DMS53 treated with DMSO at 0.1 percent for 48 hours (cell line): ENCODE measurements at regions not wholly inside any gene's neighbourhood (a gene's known extent, or its start where the extent isn't known, plus 50 kb on each side); places are given as distances from the start of the nearest gene placed in this dataset.
"Not testable (repeated sequence)": the region's sequence is repeated elsewhere in the genome, so short reads cannot be mapped to it uniquely, and the experiment has no call there.

ENCODE experiments used
- DNase-seq: peaks from one replicate; lab custom pipeline; 2025; ENCODE audit not compliant: unreplicated experiment; lab: John Stamatoyannopoulos, UW

DNA sequence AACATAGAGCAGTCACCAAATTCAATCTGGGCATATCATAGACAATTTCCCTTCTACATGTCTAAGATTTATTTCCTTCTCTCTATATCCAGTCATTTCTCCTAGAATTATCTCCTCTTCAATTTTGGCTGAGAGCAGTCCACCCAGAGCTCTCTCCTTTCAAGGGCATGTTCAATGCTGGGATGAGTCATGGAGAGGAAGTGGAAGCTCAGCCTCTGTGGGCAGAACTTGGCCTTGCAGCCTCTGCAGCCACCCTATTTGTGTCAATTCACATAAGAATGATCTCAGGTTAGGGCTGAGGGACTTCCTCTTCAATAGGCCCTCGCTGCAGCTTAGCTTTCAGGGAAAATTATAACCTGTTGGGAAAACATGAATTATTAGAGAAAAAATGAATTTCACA is 560.8 kb downstream of the POM121L12 start:
- DNase-seq: peak; percentile 82

DNA sequence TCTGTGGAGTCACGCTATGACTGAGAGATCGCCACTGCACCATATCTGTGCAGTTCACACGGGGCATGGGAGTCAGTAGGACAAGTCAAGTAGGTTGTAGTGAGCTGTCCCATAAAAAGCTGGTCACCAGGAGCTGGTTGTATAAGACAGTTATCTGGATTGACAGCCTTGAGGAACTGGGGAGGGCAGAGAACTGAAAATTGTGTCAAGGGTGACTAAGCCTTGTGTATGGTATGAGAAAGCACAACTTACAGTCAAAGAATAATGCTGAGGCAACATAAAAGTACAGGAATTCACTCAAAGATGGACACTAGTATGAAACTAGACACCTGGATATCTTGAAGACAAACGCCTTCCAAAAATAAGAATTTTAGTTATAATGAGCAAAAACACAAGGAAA is 564.9 kb downstream of the POM121L12 start:
- no peak for DNase-seq

DNA sequence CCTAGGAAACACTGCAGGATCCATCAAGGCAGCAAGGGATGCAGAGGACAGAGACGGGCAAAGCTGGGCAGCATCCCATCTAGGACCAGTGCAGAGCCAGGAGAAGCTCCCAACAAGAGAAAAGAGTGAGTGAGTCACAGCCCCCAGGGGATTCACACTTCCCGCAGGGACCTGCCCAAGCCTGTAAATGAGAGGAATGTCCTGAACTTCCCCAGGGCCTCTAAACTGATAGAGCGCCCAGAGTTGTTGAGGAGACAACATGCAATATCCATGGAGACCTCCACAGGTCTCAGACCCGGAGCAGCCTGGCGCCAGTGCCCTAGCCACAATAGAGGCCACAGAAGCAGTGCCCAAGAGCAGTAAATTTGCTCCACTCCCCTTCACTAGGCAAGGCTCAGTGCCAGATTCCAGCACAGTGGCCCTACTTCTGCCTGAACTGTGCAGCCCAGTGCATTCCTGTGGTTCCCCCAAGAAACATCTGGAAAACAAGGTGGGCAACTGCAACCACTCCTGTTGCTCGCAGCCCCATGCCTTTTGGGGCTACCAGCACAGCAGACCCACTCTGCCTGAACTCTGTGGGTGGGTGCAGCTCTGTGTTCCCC is 567.5 kb downstream of the POM121L12 start:
- no peak for DNase-seq

DNA sequence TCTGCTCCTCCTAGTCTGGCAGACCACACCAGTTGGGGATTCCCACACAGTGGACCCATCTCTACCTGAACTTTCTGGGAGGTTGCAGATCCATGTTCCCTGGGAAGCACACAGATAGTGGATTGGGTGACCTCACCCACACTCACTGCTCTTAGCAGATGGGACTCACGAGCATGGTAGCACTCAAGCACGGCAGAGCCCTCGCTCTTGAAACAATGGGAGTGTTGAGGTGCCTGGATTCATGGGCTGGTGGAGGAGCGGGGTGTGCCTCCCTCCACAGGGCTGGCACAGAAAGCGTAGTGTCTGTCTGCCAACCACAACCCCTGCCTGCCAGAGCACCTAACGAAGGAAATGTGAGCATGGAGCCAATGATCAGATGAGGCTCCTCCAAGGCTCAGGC is 568.0 kb downstream of the POM121L12 start:
- no peak for DNase-seq

DNA sequence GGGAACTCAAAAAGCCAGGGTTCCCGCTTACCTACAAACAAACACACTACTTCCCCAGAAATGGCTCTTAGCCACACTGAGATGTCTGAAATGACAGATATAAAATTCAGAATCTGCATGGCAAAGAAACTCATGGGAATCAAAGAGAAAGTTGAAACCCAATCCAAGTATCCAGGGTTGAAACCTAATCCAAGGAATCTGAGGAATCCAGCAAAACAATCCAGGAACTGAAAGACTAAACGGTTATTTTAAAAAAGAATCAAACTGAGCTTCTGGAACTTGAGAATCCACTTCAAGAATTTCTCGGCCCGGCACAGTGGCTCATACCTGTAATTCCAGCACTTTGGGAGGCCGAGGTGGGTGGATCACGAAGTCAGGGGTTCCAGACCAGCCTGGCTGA is 568.8 kb downstream of the POM121L12 start:
- no peak for DNase-seq

DNA sequence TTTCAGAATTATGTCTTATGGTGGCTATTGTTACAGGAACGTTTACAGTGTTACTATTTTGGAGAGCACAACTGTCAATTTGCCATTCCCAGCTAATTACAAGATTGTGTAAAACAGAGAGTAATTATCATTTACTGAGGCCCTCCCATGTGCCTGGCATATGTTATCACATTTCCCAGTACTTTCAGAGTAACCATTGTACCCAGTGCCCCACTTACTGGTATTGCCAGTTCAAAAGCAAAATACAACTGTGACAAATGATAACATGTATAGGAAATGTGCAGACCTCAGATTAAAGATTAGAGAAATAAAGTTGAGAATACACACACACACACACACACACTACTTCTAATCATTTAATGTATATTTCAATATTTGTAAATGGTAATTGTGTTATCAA is 572.5 kb downstream of the POM121L12 start:
- no peak for DNase-seq

DNA sequence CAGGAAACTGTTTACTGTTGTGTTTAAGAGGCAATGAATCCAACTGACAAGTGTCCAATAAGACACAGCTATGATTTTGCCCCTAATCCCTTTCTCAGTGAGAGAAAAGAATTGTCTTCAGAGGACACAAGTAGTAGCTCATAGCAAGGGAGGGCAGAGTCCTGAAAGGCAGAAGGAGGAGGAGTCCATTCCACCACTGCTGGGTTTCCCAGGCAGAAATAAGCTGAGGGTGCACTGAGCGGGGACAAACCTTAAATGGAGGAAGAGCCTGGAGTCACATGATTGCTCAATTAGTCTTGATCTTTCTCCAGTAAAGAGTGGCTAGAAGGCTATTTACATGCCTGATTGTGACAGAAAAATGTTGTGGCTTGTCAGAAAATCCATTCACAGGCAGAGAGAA is 573.8 kb downstream of the POM121L12 start:
- DNase-seq: no peak

DNA sequence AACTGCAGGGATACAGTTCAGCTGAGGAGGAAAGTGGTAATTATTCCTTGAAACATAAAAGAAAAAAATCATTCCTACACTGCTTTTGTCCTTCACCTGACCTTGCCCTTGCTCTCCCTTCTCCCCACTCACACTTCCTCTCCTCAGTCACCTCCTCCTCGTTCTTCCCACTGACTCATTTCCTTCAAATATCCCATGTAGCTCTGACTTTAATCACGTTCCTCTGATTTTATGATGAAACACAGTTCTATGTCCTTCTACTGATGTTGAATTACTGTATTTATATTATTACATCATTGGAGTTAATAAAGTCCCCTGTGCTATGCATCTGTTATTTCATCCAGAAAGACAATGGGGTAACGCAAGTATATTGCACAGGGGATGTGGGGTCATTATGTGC is 575.6 kb downstream of the POM121L12 start:
- DNase-seq: no peak

DNA sequence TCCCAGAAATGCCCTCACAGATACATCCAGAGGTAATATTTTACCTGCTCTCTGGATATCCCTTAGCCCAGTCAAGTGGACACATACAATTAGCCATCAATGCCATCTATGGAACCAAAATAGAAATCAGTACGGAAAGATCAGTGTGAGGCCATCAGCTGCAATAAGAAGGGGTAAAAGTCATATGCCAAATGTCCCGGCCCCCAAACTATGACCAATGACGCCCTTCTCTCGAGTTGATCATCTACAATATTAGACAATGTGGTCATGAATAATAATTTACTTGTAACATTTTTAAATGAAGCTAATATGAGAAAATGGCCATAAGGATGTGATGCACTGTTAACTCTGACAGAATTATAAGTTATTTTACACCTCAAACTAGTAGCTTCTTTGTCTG is 588.9 kb downstream of the POM121L12 start:
- DNase-seq: no peak

DNA sequence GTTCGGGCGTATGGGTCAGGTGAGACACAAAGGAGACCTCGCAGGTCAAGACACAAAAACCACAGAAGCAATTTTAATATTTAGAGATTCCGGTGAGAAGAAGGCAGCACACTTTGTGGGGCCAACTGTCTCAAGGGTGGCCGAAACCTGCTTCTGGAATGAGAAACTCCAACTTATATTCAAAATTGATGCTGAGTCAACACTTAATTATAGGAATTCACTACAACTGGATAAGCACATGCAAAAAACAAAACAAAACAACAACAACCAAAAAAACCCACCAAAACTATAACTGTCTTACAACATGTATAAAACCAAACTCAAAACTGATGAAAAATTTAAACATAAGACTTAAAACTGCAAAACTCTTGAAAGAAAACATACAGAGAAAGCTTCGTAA is 593.3 kb downstream of the POM121L12 start:
- no peak for DNase-seq

DNA sequence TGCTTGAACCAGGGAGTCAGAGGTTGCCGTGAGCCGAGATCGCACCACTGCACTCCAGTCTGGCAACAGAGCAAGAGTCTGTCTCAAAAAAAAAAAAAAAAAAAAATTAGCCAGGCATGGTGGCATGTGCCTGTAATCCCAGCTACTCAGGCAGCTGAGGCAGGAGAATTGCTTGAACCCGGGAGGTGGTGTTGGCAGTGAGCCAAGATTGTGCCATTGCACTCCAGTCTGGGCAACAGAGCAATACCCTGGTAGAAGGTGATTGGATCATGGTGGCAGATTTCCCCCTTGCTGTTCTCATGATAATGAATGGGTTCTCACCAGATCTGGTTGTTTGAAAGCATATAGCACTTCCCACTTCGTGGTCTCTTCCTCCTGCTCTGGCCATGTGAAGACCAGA is 599.8 kb downstream of the POM121L12 start:
- DNase-seq: not testable (repeated sequence)

DNA sequence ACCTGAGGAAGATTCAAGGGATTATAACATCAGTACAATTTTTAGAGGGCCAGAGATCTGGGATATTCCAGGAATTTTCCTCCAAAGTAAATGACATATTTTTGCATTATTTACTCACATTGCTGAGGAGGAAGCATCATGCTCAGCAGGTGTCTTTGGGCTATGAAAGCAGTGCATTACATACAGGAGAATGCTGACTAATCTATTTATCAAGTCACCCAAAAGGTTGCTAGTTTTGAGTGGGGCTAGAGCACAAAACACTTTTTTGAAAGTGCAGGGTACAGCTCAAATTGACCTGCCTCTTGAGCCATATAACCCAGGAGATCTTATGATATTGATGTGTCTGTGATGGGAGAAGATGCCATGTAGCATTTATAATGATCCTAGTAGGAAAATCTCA is 603.1 kb downstream of the POM121L12 start:
- DNase-seq: no peak

DNA sequence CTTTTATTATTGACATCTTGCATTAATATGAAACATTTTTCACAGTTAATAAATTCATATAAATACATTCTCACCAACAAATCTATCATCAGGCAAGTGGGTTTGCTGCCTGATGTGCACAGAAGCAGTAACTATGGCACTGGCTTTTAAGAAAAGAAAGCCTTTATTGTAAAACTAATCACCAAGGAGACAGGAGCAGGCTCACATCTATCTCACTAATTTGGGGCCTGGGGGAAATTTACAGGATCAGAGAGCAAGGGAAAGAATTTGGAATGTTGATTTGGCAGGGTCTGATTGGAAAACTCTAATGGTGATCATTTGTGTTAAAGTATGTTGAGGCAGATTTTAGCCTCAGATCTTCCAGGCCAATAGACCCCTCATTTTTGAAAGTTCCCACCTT is 605.7 kb downstream of the POM121L12 start:
- no peak for DNase-seq

DNA sequence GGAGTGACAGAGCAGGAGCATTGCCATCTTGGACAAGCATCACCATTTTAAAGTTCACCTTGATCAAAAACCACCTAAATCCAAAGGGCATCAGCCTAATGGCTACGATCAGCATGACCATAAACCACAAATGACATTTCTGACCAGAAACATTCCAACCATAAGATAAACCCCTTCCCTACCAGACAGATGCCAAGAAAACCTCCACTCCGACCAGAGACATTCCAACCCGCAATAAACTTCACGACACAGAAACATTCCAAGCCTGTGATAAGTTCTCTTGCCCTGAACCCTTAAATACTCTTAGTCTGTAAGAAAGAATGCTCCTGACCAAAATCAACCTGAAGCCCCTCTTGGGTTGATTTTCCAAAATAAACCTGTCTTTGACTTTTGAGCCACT is 606.9 kb downstream of the POM121L12 start:
- no peak for DNase-seq

DNA sequence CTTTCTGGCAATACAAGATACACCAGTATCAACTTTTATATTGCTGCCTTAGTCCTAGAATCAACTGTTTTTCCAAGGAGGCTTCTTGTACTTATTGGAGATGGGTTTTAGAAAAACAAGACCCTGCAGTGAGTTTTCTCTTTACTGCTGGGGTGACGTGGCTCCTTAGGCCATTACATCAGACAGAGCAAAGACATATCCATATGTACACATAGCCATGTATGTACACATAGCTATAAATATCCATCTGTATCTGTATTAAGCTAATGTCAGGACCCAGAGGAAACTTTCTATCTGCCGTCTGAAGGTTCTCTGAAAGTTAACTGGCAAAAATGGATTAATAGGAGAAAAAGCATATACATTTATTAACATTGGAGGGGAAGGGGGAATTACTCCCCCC is 607.4 kb downstream of the POM121L12 start:
- DNase-seq: no peak

DNA sequence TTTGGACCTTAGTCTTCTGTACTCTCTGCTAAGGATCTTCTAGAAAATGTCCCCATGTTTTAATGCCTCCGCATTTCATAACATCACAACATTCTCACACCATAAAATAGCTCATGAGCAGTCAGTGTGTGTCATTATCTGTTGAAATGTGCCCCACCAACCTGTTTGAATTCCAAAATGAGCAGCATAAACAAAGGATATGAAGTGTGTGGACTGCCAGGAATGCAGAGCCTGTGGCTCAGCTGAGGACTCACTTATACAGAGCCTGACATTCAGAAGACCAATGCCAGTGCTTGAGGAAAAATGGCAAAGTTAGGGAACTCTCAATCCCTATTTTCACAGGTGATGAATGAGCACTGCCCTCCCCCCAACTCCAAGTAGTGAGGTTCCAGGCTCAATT is 621.4 kb downstream of the POM121L12 start:
- no peak for DNase-seq

DNA sequence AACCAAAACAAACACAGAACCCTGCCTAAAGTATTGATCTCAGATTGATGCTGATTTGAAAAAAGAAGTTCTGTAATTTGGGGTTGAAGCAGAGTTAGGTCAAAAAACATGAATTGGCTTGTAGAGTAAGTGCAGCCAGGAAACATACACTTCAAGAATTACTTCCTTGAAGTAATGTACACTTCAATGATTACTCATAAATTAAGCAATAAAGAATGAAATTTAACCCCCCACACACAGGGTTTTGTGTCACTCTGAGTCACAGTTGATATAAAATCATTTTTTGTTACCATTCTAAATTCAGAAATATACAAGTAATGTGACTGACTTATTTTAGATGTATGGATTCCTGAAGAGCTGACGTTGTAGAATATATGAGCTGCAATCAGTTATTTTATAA is 622.2 kb downstream of the POM121L12 start:
- no peak for DNase-seq

DNA sequence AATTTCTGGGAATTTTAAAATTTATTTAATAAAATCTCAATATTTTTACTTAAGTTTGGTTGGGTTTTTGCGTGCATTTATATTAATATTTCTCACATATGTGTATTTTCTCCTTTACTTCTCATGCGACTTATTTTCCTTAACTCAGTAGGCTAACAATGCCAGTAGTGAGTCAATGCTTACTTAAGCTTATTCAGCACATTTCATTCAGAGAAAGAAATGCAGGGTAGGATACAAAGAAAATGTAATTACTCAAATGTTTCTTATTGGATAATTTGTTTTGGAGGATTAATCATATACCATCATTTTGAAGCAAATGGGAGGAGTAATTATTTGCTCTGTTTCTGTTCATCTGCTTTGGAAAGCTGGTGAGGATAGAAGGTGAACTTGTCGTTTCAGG is 623.5 kb downstream of the POM121L12 start:
- DNase-seq: no peak

DNA sequence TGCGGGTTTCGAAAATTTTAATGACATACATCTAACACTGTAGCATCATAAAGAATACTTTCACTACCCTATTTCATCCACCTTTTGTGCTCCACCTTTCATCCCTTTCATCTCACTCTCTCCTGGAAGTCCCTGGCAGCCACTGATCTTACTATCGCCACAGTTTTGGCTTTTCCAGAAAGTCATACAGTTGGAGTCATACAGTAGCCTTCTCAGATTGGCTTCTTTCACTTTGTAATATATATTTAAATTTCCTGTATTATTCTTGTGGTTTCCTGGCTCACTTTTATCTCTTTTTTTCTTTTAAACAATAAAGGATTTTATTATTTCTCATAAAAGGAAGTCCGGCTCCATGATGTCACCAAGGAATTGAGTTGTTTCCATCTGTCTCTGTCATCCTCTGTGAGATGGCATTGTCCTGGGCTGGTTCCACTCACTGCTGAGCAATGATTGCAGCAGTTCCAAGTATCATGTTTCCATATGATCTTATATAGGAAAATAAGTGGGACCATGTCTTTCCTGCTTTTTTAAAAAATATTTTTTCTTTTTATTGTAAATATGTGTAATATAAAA is 626.3 kb downstream of the POM121L12 start:
- no peak for DNase-seq

DNA sequence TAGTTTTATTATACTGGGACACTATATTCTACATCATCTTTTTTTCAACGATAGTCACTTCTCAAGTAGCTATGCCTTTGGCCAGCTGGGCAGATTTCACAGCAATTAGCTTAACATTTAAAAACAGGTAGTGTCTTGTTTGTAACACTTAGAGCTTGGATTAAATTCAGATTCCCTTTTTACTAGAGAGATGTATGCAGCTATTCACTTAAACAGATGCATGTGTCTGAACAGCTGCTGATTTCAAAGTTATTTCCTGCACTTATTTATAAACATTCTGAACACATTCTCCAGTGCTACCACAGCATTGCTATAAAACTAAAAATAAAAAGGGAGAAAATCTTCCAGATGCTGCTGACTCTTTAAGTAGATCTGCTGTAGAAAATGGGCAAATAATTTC is 637.2 kb downstream of the POM121L12 start:
- no peak for DNase-seq

DNA sequence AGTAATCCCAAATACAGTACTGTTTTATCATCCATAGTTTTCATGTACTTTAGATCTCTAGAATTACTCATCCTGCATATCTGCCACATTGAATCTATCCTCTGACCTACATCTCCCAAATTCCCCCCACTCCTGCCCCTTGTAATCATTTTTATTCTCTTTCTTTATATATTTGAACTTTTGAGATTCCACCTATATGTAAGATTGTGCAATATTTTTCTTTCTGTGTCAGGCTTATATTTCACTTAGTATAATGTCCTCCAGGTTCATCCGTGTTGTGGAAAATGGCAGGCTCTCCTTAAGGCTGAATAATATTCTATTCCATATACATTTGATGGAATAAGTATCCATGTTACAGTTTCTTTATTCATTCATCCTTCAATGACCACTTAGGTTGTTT is 640.4 kb downstream of the POM121L12 start:
- no peak for DNase-seq

DNA sequence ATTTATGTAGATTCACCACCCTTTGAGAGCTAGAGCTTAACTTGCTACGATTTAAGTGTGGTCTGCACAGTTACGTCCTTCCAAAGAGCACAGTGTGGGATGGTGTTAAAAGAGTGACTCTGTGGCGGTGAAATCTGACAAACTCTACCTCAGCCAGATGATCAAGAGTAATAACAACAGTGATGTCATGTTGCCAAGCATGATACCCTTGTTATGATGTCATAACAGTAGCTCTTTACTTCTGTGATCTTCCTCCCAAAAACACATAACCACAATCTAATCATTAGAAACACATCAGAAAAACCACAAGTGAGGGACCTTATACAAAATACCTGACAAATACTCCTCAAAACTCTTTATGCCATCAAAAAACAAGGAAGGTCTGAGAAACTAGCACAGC is 649.3 kb downstream of the POM121L12 start:
- DNase-seq: no peak

DNA sequence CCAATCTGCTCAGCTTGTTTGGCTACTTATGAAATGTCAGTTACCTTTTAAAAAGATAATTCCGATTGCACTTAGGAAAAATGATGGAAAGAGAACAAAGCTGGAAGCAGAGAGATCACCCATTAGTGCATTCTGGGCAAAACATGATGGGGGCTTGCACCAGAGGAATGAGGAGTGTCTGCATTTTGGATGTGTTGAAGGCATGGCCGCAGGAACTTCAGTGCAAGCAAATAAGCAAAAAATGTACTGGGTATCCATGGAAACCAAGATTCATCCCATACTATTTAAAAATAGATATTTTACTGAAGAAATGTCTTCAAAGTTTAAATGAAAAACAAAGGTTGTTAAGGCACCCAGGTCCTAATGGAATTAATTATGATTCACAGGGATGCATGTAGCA is 655.0 kb downstream of the POM121L12 start:
- DNase-seq: no peak
